Stimulated activated CD4-positive, alpha-beta T cell treated with anti-CD3 and anti-CD28 coated beads, Interleukin-15, amount 100 ng/mL, for 48 hours (primary cell): ENCODE measurements at regions not wholly inside any gene's neighbourhood (a gene's known extent, or its start where the extent isn't known, plus 50 kb on each side); places are given as distances from the start of the nearest gene placed in this dataset.
"Not testable (repeated sequence)": the region's sequence is repeated elsewhere in the genome, so short reads cannot be mapped to it uniquely, and the experiment has no call there.

Source experiments
- DNase-seq, 2 donors: peaks; one replicate each; pipeline ENCODE4 v3.0.0-alpha.2; 2020; ENCODE audit warnings: low read depth in 2 of 2

DNA sequence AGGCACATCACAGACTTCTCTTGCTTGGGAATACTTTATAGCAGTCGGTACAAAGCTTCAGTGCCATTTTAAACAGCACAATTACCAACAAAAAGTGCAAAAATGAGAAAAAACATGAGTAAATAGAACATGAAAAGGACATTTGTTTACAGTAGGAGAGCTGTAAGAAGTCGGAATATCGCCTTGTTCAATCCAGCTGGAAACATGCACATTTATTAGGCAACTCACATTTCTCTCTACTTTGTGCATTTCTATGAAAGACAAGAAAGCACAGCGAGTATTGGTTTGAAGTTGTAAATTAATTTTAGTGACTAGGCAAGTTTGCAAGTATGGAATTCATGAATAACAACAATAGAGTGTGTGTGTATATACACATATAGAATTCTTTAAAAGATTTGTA lies 484.7 kb downstream of the DACH1 start:
- DNase-seq: no peak

DNA sequence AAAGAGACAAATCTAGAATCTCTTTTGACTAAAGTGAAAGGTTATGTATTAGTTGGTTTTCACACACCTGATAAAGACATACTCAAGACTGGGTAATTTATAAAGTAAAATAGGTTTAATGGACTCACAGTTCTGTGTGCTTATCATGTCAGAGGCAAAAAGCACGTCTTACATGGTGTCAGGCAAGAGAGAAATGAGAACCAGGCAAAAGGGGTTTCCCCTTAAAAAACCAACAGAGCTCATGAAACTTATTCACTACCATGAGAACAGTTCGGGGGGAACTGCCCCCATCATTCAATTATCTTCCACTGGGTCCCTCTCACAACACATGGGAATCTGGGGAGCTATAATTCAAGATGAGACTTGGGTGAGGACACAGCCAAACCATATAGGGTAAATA lies 486.8 kb downstream of the DACH1 start:
- DNase-seq: no peak

DNA sequence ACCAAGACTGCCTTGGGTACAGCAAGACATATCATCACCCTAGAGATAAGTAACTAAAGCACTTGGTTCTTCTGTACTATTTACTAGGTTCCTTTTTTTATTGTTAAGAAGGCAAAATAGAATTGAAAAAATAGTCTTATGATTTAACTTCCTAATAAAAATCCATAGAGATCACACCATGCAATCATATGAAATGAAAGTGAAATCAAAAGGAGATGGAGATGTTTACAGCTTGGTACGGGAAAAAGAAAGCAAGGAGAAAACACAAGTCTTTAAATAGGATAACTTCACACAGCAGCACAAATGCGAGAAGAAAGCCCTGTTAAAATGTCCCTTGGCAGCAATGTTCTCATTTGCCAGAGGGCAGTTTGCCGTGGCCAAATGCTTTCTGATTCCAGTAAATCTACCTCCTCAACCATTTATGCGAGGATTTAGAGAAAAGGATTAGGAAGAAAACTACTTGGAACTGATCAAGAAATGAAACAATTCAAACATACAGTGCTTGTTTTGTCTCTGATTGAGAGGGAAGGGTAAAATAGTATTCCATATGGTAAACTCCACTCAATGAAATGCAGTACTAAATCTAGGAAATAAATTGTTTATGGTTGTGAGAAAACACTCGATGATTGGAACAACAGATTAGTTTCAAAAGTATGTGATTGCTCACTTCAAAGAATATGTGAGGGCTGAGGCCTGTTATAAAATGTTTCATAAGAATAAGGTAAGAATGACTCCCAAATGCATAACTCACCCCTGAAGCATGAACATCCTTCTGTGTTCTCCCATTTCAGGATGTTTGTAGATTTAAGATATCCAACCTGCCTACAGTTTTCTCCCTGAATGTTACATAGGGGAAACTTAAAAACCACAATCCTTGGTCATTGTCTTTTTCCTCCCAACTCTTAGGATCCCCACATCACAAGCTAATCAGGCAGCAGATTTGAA lies 487.8 kb downstream of the DACH1 start:
- DNase-seq: no peak

DNA sequence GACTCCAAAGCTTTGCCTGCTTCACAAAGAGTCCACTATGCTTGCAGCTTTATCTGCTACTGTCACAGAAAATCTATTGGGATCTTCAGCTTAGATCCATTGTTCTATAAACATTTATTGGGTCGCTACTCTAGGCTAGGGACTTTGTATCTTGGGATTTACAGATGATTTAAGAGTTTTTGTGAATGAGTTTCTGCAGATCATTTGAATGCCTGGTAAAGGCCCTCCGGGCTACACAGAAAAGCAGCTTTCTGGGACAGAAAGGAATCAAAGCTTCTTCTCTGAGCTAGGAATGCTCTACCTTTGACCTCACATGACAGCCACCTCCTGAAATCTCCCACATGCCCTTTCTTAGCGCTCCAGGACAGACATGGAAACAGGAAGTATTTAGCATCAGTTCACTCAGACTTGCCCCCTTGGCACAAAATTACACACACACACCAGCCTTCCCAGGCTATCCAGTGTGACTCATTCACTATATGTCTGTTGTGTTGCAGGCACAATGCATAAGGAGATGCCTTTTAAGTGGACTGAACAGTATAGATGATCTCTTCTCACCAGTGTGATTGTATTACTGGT lies 492.4 kb downstream of the DACH1 start:
- no peak for DNase-seq

DNA sequence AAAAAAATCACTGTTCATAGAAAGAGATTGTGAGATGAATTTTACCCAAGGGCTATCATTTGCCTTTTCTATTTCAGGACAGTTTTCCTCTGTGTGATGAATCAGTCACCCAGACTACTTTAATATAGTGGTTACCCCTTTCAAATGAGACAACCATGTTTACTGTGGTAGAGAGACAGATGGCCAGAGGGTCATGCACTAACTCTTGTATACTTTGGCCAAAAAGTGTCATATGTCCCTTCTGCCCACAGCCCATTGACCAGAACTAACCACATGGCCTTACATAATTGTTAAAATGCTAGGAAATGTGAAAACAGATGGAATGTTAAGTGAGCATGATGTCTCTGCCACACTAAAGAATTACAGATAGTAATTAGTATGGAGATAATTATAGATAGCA lies 498.7 kb downstream of the DACH1 start:
- no peak for DNase-seq

DNA sequence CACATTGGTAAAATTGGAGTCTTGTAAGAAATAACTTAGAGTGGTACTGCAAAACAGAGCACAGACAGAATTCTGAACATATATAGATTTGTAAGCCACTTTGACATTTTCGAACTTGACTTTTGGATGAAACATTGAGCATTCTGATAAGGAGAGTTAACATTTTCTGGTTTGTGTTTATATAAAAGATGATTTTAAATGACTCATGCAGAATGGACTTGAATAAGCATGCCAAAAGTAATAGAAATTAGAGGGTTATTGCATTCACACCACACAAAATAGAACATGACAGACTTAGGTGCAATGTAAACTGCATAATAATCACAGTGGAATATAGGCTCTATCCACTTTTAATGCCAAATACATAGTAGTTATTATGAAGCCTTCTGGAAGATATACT lies 507.0 kb downstream of the DACH1 start:
- no peak for DNase-seq

- DNase-seq: no peak
Observed at GRCh38 chr13:71359641-71360040, 507.4 kb downstream of the DACH1 start.

- no peak for DNase-seq
Observed at GRCh38 chr13:71358218-71358617, 508.8 kb downstream of the DACH1 start.

GRCh38 chr13:71355010-71355409 lies 512.0 kb downstream of the DACH1 start:
- DNase-seq: no peak

GRCh38 chr13:71350886-71351285 lies 516.1 kb downstream of the DACH1 start:
- DNase-seq: no peak

GRCh38 chr13:71345856-71346255 lies 521.1 kb downstream of the DACH1 start:
- not testable (repeated sequence) for DNase-seq

GRCh38 chr13:71339736-71340135 lies 527.3 kb downstream of the DACH1 start:
- DNase-seq: no peak

- no peak for DNase-seq
Observed at GRCh38 chr13:71339005-71339404, 528.0 kb downstream of the DACH1 start.

DNA sequence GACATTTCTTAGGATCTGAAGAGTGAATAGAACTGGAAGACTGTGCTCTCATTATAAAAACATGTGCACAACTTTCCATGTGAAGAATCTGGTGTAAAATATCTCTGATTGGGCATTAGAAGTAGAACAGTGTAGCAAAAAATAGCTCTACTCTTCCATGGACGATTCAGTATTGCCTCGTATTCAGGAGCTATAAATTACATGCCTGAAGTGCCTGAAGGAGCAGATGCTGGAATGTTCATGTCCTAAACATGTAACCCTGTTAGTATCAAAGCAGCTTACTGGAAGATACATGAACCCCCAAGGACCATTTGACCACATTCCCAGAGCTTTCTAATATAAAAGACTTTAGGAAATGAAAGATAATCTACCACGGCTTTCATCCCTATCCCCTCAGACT lies 528.9 kb downstream of the DACH1 start:
- DNase-seq: no peak

- DNase-seq: no peak
Observed at GRCh38 chr13:71327266-71327665, 539.7 kb downstream of the DACH1 start.

DNA sequence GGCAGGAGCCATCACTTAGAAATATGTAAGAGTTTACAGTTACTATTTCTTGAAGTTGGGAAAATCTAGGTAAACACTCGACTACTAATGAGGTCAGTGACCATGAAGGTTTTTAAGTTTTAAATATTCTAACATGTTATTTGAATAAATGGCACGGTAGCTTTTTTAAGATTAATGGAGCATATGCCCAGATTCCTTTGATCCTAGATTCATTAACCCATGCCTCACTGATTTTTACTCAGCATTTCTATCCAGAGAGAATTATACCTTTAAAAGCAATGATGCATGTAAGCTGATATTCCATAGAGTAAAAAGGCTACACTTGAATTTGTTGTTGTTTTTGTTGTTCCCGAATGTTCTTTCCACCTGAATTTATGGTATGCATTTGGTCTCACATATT lies 541.4 kb downstream of the DACH1 start:
- no peak for DNase-seq

GRCh38 chr13:71323266-71323665 lies 543.7 kb downstream of the DACH1 start:
- no peak for DNase-seq

DNA sequence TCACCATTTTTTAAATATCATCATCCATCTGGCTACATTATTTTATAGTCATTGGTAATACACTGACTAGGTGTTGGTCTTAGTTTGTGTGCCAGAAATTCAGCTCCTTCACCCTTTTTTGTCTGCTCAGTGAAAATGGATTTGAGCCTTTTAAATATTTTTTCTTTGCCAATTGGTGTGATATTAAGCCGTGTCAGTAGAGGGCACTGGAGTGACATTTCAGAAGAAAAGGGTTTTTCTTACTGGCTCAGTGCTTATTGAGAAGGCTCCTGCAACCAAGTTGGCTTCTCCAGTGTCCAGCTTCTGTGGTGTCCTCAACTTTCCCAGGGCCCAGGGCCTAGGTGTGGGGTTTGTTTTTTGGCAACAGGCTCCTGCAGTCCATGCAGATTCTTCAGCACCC lies 546.6 kb downstream of the DACH1 start:
- DNase-seq: no peak

GRCh38 chr13:71316792-71317363 lies 550.1 kb downstream of the DACH1 start:
- no peak for DNase-seq

DNA sequence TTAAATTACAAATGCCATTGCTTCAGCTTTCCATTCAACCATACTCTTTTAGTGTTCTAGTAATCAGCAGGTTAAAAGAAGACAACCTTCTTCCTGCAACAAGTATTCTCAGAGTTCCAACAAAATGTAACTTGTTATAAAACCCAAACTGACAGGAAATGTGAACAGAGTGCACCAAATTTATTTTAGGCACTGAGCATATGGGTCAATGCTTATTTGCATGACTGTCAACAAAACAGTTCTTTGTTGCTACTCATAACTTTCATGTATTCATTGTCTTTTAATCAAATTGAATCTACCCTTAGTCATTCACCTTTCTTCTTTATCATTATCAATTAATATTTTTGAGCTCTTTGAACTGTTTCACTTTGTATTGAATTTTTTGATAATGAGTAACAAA lies 554.1 kb downstream of the DACH1 start:
- no peak for DNase-seq

DNA sequence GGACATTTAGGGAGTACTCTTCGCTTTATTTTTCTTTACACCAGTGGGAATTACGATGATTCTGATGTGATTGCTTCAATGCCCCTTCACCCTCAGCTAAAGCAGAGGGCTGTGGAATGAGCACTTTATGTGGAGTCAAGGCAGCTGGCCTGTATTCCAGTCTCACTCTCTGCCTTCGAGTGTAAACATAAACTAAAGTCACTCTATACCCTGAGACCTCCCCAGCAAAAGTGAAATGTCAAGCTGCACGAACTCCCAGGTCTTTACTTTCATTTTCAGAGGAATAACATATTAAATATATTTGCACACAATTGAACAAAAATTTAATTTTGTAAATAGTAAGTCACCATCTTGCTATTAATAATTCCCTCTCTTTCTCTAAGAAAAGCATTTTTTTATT lies 557.1 kb downstream of the DACH1 start:
- no peak for DNase-seq

- DNase-seq: no peak
Observed at GRCh38 chr13:71306821-71307220, 560.2 kb downstream of the DACH1 start.

- DNase-seq: no peak
Observed at GRCh38 chr13:71304861-71305260, 562.1 kb downstream of the DACH1 start.
